ENCODE measurements at regions not wholly inside any gene's neighbourhood (a gene's known extent, or its start where the extent isn't known, plus 50 kb on each side); places are given as distances from the start of the nearest gene placed in this dataset.

DNA sequence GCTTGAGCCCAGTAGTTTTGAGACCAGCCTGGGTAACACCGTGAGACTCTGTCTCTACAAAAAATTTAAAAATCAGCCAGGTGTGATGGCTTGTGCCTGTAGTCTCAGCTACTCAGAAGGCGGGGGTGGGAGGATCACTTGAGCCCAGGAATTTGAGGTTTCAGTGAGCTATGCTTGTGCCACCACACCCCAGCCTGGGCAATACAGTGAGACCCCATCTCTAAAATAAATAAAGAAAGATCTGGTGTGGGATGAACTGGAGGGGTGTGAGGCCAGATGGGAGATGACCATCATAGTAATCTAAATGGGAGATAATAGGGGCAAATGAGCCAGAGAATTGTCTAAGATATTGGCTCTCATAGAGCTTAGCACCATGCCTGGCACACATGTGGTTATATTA, 60.1 kb upstream of the TRABD2B start:
- TF ChIP-seq, protein P1, sequence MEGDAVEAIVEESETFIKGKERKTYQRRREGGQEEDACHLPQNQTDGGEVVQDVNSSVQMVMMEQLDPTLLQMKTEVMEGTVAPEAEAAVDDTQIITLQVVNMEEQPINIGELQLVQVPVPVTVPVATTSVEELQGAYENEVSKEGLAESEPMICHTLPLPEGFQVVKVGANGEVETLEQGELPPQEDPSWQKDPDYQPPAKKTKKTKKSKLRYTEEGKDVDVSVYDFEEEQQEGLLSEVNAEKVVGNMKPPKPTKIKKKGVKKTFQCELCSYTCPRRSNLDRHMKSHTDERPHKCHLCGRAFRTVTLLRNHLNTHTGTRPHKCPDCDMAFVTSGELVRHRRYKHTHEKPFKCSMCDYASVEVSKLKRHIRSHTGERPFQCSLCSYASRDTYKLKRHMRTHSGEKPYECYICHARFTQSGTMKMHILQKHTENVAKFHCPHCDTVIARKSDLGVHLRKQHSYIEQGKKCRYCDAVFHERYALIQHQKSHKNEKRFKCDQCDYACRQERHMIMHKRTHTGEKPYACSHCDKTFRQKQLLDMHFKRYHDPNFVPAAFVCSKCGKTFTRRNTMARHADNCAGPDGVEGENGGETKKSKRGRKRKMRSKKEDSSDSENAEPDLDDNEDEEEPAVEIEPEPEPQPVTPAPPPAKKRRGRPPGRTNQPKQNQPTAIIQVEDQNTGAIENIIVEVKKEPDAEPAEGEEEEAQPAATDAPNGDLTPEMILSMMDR (IDR thresholded peaks at IDR 0.05), result no peak
- TF ChIP-seq POLR2A (IDR thresholded peaks at IDR 0.05), result no peak
- no peak for TF ChIP-seq POLR2AphosphoS5 (IDR thresholded peaks at IDR 0.05; ENCODE audit: insufficient read depth in 1 of 2, low read depth in 1 of 2)

All from vagina (tissue), 2 donors.